ENCODE measurements at regions not wholly inside any gene's neighbourhood (a gene's known extent, or its start where the extent isn't known, plus 50 kb on each side); places are given as distances from the start of the nearest gene placed in this dataset.

DNA sequence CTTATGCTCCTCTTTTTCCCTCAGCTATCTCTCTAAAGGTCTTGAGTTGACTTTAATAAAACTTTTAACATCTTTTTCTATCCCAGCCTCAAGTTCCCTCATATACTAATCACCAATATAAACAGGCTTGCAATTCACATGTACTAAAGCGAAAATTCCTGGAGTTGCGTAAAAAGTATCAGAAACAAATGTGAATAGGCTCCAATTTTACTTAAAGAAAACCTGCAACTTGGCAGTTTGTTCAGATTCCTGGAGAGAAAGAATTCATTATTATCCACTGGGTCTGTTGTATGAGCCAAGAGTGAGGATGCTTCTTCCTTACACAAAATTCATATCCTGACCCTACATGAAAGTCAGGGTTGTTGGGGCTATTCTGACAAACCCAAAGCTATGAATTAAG, 384.2 kb downstream of the DTWD2 start:
- DNase-seq, result no peak
- TF ChIP-seq, protein P1, sequence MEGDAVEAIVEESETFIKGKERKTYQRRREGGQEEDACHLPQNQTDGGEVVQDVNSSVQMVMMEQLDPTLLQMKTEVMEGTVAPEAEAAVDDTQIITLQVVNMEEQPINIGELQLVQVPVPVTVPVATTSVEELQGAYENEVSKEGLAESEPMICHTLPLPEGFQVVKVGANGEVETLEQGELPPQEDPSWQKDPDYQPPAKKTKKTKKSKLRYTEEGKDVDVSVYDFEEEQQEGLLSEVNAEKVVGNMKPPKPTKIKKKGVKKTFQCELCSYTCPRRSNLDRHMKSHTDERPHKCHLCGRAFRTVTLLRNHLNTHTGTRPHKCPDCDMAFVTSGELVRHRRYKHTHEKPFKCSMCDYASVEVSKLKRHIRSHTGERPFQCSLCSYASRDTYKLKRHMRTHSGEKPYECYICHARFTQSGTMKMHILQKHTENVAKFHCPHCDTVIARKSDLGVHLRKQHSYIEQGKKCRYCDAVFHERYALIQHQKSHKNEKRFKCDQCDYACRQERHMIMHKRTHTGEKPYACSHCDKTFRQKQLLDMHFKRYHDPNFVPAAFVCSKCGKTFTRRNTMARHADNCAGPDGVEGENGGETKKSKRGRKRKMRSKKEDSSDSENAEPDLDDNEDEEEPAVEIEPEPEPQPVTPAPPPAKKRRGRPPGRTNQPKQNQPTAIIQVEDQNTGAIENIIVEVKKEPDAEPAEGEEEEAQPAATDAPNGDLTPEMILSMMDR (IDR thresholded peaks at IDR 0.05), result no peak
- Mint-ChIP-seq H3K4me3 (no peak overlapping the region), H3K36me3 (ENCODE audit: low read depth) (no peaks in the 10 kb centered on the region), H3K27ac (no peak overlapping the region), H3K4me1 (ENCODE audit: low read depth) (no peaks in the 10 kb centered on the region), H3K9me3 (peaks cover 3% of the 10 kb centered on the region; the same call in 1 of the 2 replicates), H3K27me3 (ENCODE audit: insufficient read depth) (no peaks in the 10 kb centered on the region)

DNA sequence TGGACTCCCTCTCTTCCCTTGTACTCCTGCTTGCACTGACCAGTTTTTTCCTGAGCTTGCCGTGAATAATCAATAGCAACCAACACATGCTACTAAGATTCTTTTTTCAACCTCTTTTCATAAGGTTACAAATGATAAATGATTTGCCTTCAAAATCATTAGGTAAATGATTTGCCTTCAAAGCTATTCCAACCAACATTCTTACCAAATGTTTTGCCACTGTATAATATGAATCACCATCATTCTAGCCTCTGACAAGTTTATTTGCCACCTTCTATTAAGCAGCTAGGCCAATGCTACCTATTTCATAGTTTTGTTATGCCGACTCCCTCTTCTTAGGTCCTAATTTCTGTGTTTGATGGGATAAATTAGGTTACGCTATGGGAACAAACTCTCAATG, 385.1 kb downstream of the DTWD2 start:
- H3K4me3 Mint-ChIP-seq, result no peak overlapping the region
- H3K27ac Mint-ChIP-seq, result no peak overlapping the region
- DNase-seq, result no peak
- H3K36me3 Mint-ChIP-seq (ENCODE audit: low read depth), result no peaks in the 10 kb centered on the region
- H3K27me3 Mint-ChIP-seq (ENCODE audit: insufficient read depth), result no peaks in the 10 kb centered on the region
- TF ChIP-seq, protein P1 (IDR thresholded peaks at IDR 0.05), result no peak
- peaks cover 3% of the 10 kb centered on the region; the same call in 1 of the 2 replicates for H3K9me3 Mint-ChIP-seq
- H3K4me1 Mint-ChIP-seq (ENCODE audit: low read depth), result no peaks in the 10 kb centered on the region

DNA sequence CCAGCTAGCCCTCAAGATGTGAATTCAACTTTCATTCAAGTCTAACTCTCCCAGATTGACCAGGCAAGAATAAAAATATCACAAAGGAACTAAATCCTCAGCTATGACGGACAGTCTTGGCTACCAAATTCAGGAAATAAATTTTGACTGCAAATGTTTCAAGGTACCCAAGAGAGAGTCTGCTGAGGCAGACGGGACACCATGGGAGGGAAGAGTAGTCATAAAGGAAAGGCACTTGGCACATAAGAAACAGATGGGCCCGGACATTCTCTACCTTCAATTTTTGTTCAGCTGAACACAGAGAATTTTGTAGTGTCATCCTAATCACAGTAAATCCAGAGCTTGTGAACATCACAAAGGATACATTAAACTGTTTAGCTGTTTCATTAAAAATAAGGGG, 390.0 kb downstream of the DTWD2 start:
- no peak for DNase-seq
- Mint-ChIP-seq H3K27ac (no peak overlapping the region), H3K36me3 (ENCODE audit: low read depth) (no peaks in the 10 kb centered on the region), H3K4me1 (ENCODE audit: low read depth) (no peaks in the 10 kb centered on the region), H3K27me3 (ENCODE audit: insufficient read depth) (no peaks in the 10 kb centered on the region), H3K4me3 (no peak overlapping the region), H3K9me3 (peaks cover 3% of the 10 kb centered on the region; the same call in 1 of the 2 replicates)
- TF ChIP-seq, protein P1 (IDR thresholded peaks at IDR 0.05), result no peak

DNA sequence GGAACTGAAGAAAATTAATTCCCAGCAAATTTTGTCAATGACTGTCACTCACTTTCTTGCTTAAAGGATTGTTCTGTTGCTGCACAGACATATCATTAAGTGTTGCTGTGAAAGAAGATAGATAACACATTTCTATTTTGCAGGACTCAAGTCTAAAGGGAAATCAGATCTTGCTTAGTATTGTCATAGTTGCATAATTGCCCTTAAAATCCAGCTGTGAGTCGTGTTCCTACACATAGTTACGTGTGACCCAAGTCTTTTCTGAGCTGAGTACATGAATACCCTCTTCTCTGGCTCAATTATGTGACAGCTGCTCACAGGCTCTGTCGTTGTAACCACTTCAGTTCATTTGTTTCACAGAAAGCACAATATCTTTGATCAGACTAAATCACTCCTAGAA, 390.8 kb downstream of the DTWD2 start:
- no peak for DNase-seq
- TF ChIP-seq, protein P1 (IDR thresholded peaks at IDR 0.05), result no peak
- no peaks in the 10 kb centered on the region for H3K27me3 Mint-ChIP-seq (ENCODE audit: insufficient read depth)
- no peak overlapping the region for H3K27ac Mint-ChIP-seq
- no peaks in the 10 kb centered on the region for H3K4me1 Mint-ChIP-seq (ENCODE audit: low read depth)
- no peaks in the 10 kb centered on the region; the same call in 1 of the 2 replicates for H3K9me3 Mint-ChIP-seq
- H3K4me3 Mint-ChIP-seq, result no peak overlapping the region
- no peaks in the 10 kb centered on the region for H3K36me3 Mint-ChIP-seq (ENCODE audit: low read depth)

DNA sequence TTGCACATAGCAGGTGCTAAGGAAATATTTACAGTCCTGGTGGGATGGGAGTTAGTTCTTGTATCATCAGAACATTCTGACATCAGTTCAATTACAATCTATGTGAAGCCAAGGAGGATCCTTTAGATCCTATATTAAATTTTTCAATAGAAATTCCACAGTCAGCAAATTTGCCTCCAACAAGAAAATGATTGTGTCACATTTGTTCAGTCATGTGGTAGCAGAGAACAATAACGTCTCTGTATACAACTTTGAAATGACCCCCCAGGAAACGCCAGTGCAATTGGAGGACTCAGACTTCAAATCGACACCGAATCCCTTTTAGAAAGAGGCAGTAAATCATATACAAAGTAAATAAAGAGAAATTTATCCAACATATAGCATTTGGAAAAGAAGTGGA, 392.1 kb downstream of the DTWD2 start:
- H3K27me3 Mint-ChIP-seq (ENCODE audit: insufficient read depth), result no peaks in the 10 kb centered on the region
- TF ChIP-seq, protein P1 (IDR thresholded peaks at IDR 0.05), result no peak
- no peak overlapping the region for H3K27ac Mint-ChIP-seq
- no peaks in the 10 kb centered on the region for H3K36me3 Mint-ChIP-seq (ENCODE audit: low read depth)
- no peaks in the 10 kb centered on the region for H3K4me1 Mint-ChIP-seq (ENCODE audit: low read depth)
- no peaks in the 10 kb centered on the region; the same call in 1 of the 2 replicates for H3K9me3 Mint-ChIP-seq
- DNase-seq, result no peak
- no peak overlapping the region for H3K4me3 Mint-ChIP-seq

DNA sequence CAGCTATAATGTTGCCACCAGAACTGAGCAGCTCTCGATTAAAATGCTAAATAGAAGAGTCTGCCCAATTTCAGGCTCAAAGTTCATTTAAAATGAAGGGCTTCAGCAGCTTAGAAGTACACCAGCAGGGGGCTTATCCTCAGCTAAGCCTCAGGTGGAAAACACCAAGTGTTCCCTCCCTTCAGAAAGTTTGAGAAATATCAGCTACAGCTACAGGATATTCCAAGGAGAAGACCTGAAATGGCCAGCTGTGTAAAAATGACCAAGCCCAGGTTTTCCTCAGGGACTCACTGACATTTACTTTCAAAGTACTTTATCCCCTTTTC, 395.4 kb downstream of the DTWD2 start:
- Mint-ChIP-seq H3K4me1 (ENCODE audit: low read depth) (no peaks in the 10 kb centered on the region), H3K27ac (no peak overlapping the region), H3K9me3 (peaks cover 3% of the 10 kb centered on the region; the same call in 1 of the 2 replicates), H3K27me3 (ENCODE audit: insufficient read depth) (no peaks in the 10 kb centered on the region; the same call in 1 of the 2 replicates), H3K36me3 (ENCODE audit: low read depth) (no peaks in the 10 kb centered on the region), H3K4me3 (no peak overlapping the region)
- no peak for DNase-seq
- TF ChIP-seq, protein P1 (IDR thresholded peaks at IDR 0.05), result 0 out of 2 replicates have a peak, but pooled peaks have one; percentile 8

Measured in HFFc6 (cell line).